HG03354 (cell line): ENCODE measurements at regions not wholly inside any gene's neighbourhood (a gene's known extent, or its start where the extent isn't known, plus 50 kb on each side); places are given as distances from the start of the nearest gene placed in this dataset.
"Not testable (repeated sequence)": the region's sequence is repeated elsewhere in the genome, so short reads cannot be mapped to it uniquely, and the experiment has no call there.

Experiments used
- ATAC-seq: cut with Tn5 transposase; IDR thresholded peaks from one replicate; pipeline ENCODE4 v1.9.1; 2021; ENCODE audit warnings: mild to moderate bottlenecking; ENCODE audit not compliant: unreplicated experiment, poor library complexity, severe bottlenecking

DNA sequence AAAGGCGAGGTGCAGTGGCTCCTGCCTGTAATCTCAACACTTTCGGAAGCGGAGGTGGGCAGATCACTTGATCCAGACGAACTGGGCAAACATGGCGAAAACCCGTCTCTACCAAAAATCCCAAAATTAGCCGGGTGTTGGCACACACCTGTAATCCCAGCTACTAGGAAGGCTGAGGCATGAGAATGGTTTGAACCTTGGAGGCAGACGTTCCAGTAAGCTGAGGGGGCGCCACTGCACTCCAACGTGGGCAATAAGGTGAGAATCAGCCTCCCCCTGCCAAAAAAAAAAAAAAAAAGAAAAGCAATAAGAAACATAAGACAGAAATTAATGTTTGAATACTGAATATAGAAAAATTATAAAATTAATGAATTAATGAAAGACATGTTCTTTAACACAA is 928.7 kb downstream of the LRFN5 start:
- ATAC-seq = no peak

DNA sequence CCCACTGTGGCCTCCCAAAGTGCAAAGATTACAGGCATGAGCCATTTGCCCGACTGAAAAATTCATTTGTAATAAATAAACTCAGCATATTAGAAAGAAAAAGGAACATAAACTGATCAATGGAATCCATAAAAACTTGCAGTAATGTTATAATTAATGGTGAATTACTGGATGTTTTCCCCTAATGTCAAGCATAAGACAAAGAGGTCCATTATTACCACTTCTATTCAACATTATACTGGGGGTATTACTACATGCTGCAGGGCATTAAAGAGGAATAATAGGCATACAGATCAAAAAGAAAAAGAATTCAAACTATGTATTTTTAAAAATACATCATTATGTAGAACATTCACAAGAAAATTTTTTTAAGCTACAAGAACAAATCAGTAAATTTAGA is 926.8 kb downstream of the LRFN5 start:
- no peak for ATAC-seq

DNA sequence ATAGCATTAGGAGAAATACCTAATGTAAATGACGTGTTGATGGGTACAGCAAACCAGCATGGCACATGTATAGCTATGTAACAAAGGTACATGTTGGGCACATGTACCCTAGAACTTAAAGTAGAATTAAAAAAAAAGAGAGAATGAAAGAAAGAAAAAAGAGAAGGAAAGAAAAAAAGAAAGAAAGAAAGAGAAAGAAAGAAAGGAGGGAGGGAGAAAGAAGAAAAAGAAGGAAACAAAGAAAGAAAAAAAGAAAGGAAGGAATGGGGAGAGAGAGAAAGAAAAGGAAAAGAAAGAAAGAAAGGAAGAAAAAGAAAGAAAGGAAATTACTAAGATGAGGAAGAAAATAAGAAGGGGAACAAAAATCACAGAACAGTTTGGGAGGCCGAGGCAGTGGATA is 925.5 kb downstream of the LRFN5 start:
- ATAC-seq = no peak

DNA sequence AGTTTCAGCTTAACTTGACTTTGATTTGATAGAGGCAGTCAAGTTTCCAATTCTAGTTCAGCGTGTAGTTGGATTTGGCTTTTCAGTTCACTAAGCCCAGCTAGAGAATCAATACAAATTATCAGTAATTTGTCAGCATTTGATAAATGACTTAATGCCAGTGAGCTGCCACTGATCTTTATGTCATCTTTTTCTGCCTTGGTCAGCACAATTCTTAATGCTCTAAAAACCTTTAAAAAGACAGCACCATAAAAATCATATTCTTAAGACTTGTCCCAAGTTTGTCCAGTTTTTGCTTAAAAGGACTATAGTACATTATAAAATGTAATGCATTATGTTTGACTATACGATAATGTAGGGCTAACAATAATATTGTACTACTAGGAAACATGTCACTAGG is 920.5 kb downstream of the LRFN5 start:
- no peak for ATAC-seq

DNA sequence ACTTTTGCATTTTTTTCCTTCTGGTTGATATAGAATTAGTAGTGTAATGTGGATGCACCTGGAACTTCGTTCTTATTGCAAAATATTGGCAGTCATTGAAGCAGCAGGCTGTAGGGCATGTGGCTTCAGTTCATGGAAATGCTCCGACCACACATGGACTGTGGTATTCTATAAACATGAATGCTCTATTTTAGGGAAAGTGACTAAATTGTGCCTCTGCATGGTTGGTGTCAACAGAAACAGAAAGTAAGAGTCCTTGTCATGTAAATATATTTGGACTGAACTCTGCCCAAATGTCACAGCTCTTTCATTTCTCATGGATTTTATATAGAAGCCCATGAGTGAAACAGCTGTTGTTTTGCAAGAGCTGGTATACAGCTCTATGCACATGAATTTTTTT is 917.0 kb downstream of the LRFN5 start:
- peak; percentile 81 for ATAC-seq

DNA sequence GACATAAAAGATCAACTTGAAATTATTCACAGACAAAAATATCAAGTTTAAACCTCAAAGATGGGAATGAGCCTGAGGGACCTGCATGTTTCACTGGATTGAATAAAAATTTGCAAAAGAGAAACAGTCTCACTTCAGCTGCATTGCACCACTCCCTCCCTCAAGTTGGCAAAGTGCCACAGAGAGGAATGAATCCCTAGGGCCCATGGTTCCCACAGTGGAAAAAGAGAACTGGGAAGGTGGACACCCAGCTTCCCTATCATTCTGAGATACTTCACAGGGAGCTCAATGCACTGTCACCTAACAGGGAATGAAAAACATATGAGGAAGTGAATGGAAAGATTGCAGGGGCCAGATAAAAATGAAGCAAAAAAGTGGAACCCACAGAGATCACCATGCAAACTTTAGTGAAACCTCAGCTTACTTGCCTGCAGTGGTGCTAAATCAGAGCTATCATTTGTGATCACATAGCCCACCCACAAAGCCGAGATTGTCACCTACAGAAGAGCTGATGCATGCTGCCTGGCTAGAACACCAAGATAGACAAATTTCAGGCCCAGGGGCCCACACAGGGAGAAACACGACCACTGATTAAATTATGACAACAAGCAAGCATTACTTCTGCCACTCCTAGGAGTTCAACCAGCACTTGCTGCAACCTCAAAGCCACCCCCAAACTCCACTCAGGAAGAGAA is 911.3 kb downstream of the LRFN5 start:
- ATAC-seq = no peak

DNA sequence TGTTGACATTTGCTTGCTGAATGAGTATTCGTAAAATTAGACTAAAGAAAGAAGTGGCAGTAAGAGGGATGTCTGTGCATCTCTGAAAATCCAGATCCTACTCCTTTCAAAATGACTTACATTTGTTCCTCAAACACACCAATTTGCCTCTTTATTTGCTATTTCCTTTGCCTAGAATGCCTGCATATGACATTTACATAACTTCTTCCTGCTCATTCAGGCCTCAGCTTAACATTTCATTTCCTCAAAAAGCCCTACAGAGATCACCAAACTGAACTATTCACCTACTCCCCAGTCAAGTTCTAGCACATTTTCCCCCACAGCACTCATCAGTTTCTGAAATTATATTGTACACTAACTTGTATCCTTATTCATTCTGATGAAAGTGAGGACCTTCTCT is 907.2 kb downstream of the LRFN5 start:
- no peak for ATAC-seq

DNA sequence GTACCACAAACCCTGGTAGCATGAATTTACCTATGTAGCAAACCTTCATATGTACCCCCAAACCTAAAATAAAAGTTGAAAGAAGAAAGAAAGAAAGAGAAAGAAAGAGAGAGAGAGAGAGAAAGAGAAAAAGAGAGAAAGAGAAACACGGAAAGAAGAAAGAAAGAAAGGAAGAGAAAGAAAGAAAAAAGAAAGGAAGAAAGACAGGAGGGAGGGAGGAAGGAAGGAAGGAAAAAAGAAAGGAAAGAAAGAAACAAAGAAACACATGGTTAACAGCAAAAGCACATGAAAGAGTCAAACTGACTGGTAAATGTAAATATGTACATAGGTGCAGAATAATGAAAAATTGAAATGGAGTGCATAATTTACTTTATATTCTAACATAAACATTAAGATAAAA is 903.4 kb downstream of the LRFN5 start:
- no peak for ATAC-seq

DNA sequence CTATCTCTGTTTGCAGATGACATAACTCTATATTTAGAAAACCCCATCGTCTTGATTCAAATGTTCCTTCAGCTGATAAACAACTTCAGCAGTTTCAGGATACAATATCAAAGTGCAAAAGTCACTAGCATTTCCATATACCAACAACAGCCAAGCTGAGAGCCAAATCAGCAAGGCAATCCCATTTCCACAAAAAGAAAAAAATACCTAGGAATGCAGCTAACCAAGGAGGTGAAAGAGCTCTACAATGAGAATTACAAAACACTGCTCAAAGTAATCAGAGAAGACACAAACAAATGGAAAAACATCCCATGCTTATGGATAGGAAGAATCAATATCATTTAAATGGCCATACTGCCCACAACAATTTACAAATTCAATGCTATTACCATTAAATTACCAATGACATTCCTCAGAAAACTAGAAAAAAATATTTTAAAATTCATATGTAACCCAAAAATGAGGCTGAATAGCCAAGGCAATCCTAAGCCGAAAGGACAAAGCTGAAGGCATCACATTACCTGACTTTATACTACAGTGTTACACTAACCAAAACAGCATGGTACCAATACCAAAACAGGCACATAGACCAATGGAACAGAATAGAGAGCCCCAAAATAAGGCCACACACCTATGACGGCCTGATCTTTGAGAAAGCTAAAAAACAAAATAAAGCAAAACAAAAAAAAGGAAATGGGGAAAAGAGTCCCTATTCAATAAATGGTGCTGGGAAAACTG is 901.7 kb downstream of the LRFN5 start:
- no peak for ATAC-seq

DNA sequence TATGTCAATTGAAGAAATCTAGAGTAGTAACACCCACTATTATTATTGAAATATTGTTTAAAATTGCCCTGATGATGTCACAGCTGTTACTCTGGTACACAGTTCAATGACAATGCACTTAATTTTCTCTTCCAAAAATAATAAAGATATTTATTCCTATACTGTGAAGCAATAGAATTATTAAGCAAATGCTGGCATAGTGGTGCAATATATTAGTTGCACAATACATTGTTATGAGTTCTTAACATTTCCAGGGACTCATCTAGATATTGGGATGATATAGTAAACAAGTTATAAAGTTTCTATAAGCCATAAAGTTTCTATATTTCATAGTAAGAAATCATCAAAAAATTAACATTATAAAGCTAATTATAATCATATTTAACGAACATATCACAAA is 897.8 kb downstream of the LRFN5 start:
- no peak for ATAC-seq

DNA sequence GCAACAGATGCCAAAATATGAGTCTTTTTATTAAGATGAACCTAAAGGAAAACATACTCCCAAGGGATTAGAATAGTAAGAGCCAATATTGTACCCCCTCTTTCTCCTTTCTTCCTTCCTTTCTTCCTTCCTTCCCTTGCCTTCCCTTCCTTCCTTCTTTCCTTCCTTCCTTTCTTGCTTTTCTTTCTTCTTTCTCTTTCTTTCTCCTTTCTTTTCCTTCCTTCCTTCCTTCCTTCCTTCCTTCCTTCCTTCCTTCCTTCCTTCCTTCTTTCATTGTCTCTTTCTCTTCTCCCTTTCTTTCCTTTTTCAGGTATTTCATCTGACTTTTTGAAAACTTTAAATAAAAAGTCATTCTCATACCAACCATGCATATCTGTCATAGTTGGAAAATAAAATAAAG is 892.5 kb downstream of the LRFN5 start:
- no peak for ATAC-seq

DNA sequence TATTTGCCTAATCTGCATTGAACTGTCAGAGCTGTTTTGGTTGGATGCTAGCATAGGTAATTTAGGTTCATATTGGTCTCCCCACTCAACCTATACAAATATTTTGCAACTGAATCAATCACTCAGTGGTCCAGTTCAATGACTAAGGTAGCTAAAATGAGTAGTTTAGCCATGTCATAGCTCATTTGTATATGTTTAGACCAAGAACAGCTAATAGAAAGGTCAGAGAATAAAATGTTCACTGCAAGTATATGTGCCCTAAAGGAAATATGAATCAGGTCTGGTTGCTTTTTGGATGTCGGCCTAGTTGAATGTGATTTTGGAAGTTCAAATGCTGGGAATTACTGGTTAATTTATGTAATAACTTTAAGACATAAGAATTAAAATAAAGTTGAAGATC is 883.9 kb downstream of the LRFN5 start:
- ATAC-seq = no peak

DNA sequence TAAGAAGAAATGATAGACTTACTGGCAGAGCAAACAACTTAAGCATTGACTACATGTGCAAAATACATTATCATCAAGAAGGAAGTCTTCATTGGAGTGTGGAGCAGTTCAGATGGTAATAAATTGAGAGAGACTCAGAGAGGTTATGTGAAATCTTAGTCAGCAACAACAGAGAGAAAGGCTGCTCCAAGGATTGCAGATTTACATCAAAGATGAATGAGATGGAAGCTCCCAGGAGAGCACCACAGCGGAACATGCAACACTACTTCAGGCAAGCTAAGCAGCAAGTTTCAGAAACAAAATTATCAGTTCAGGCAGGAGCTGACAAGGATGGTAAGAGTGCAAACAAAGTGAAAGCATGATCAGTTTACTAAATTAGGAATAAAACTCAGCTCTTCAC is 882.3 kb downstream of the LRFN5 start:
- ATAC-seq = no peak

DNA sequence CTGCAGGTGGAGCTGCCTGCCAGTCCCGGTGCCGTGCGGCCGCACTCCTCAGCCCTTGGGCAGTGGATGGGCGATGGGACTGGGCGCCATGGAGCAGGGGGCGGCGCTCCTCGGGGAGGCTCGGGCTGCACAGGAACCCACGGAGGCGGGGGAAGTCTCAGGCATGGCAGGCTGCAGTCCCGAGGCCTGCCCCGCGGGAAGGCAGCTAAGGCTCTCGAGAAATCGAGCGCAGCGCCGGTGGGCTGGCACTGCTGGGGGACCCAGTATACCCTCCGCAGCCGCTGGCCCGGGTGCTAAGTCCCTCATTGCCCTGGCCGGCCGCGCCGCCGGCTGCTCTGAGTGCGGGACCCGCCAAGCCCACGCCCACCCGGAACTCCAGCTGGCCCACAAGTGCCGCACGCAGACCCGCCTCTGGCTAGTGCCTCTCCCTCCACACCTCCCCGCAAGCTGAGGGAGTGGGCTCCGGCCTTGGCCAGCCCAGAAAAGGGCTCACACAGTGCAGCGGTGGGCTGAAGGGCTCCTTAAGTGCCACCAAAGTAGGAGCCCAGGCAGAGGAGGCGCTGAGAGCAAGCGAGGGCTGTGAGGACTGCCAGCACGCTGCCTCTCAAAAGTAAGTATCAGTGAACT is 875.8 kb downstream of the LRFN5 start:
- ATAC-seq = not testable (repeated sequence)

DNA sequence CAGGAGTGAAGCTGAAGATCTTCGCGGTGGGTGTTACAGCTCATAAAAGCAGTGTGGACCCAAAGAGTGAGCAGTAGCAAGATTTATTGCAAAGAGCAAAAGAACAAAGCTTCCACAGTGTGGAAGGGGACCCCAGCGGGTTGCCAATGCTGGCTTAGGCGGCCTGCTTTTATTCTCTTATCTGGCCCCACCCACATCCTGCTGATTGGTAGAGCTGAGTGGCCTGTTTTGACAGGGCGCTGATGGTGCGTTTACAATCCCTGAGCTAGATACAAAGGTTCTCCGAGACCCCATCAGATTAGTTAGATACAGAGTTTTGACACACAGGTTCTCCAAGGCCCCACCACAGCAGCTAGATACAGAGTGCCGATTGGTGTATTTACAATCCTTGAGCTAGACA is 875.0 kb downstream of the LRFN5 start:
- ATAC-seq = not testable (repeated sequence)

DNA sequence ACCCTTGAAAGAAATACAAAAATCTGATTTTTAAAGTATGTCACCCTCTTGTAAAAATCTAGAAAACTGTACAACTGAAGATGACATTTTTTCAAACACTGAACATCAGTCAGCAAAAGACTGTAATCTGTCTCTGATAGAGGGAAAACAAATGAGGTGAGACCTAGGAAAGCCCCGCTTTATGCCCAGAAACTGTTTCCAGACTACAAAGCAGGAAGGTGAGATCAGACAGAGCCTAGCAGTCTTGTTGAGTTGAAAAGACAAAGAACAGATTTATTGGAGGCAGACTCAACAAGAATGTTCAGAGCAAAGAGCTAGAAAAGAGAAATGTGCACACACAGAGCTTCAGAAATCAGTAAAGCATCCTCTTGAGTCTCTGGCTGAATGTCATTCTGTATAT is 873.6 kb downstream of the LRFN5 start:
- ATAC-seq = no peak

DNA sequence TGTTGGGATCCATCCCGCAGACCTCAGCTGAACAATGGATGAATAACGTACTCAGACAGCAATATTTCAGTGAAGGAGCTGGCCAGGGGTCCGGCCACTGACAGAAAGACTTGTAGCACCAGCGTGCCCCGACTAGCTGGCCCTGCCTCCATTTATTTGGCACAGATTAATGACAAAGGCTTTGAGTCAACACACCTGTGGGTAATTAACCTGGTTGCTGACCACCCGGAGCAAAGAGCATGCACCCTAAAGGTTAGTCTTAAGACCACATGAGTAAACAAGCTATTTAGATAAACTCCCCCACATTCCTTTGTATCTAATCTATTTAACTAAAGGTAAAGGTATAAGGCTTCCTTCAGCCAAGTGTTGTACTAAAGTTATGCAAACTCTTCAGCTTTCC is 868.6 kb downstream of the LRFN5 start:
- no peak for ATAC-seq

DNA sequence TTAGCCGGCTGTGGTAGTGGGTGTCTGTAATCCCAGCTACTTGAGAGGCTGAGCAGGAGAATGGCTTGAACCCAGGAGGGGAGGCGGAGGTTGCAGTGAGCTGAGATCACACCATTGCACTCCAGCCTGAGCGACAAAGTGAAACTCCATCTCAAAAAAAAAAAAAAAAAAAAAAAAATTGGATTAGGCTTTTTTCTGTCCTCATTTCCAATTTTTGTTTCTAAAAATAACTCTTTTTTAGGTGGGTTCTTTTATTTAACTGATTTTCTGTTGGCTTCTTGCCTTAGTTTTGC is 863.7 kb downstream of the LRFN5 start:
- no peak for ATAC-seq

DNA sequence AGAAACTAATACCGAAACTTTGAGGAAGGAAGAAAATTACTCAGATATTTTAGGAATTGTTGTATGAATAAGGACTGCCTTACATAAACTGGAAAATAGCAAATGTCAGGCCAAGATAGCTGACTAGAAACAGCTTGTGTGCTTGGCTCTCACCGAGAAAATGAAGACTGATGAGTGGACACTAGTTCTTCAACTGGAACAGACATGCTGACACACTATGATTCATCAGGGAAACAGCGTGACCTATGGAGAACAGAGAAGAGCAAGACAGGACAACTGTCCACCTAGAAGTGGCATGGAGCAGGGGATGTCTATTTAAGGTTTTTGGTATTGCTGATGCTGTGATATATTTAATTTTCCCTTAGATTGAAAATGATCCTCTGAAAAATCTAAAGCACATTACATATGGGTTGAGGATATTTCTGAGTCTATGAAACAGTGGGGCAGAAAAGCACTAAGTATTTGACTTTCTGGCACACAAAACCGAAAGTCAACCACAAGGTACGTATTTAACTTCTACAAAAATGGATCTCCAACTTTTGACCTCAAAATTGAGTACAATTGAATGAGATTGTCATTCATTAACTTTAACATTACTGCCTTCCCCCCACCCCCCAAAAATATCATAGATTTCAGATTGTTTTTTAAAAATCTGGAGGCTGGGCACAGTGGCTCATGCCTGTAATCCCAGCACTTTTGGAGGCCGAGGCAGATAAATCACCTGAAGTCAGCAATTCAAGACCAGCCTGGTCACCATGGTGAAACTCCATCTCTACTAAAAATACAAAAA is 863.2 kb downstream of the LRFN5 start:
- ATAC-seq = no peak

DNA sequence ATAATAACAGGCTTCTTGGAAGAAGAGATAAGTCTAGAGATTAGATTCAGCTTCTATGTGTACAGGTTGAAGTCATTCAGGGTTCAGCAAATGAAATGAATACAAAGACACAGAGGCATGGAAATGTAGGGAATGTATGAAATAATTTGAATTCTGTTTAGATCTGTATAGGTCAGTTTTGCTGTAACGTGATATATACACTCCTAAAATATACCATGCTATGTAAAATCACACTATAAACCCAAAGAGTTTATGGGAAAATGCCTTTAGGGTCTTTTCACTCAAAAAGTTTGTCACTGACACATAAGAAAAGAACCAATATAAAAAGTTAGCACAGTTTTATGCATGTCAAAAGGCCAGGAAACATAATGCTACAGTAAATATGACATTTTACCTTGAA is 854.0 kb downstream of the LRFN5 start:
- ATAC-seq = no peak
